ENCODE measurements at regions not wholly inside any gene's neighbourhood (a gene's known extent, or its start where the extent isn't known, plus 50 kb on each side); places are given as distances from the start of the nearest gene placed in this dataset.

- H2BK120ac ChIP-seq (ENCODE audit: low read depth, low read length) = no peak overlapping the region
- no peaks in the 10 kb centered on the region for H3K27me3 ChIP-seq (ENCODE audit: control insufficient read depth in 3 of 3, insufficient read depth in 3 of 3, low read depth in 1 of 3, low read length in 3 of 3)
- no peak overlapping the region for H2BK15ac ChIP-seq (ENCODE audit: low read length)
- H3K4me3 ChIP-seq (ENCODE audit: low read length in 2 of 2) = no peak overlapping the region
- no peak overlapping the region for H2BK12ac ChIP-seq (ENCODE audit: low read length)
- H2AK5ac ChIP-seq (ENCODE audit: low read depth, low read length) = no peak overlapping the region
- no peak overlapping the region for H3K27ac ChIP-seq (replicated peaks; ENCODE audit: low read length)
- no peaks in the 10 kb centered on the region for H3K9me3 ChIP-seq (replicated peaks in 1 of 2; ENCODE audit: control insufficient read depth in 2 of 2, insufficient read depth in 1 of 2, low read depth in 1 of 2, low read length in 2 of 2)
- WGBS, 2 donors (ENCODE audit: extremely low coverage in 2 of 2, insufficient read length in 2 of 2, insufficient replicate concordance in 1 of 2) = no CpG with 5 or more reads among the region's 7 CpGs
- no peaks in the 10 kb centered on the region for H3K79me1 ChIP-seq (ENCODE audit: low read depth, low read length)
- H3K18ac ChIP-seq (ENCODE audit: low read length) = no peak overlapping the region
- no peak overlapping the region for H3K23ac ChIP-seq (ENCODE audit: low read depth, low read length, poor library complexity)
- no peak overlapping the region for H3K4ac ChIP-seq (ENCODE audit: low read length)
- no peaks in the 10 kb centered on the region for H3K36me3 ChIP-seq (replicated peaks in 1 of 2; ENCODE audit: control insufficient read depth in 2 of 2, insufficient read depth in 2 of 2, low read length in 2 of 2)
- no peak overlapping the region for H4K8ac ChIP-seq (ENCODE audit: low read depth, low read length)
- no peak for DNase-seq (ENCODE audit: low spot score)
- H4K91ac ChIP-seq (ENCODE audit: low read depth, low read length, poor library complexity) = no peak overlapping the region
- no peak overlapping the region for H3K9ac ChIP-seq (ENCODE audit: low read depth, low read length, poor library complexity)
- no peaks in the 10 kb centered on the region for H3K4me1 ChIP-seq (ENCODE audit: control insufficient read depth in 2 of 2, insufficient read depth in 1 of 2, low read depth in 1 of 2, low read length in 2 of 2)
- H3K14ac ChIP-seq (ENCODE audit: low read length) = no peak overlapping the region
- no peak overlapping the region for H2AFZ ChIP-seq (ENCODE audit: low read length)
- H2BK5ac ChIP-seq (ENCODE audit: low read length) = no peak overlapping the region
- no peak overlapping the region for H3K4me2 ChIP-seq (ENCODE audit: insufficient read depth, low read length, poor library complexity, severe bottlenecking)
These were observed 69.7 kb upstream of the LY86 start for GRCh38 chr6:6518631-6519427.

- H3K9me3 ChIP-seq (replicated peaks in 1 of 2; ENCODE audit: control insufficient read depth in 2 of 2, insufficient read depth in 1 of 2, low read depth in 1 of 2, low read length in 2 of 2) = no peaks in the 10 kb centered on the region
These were observed 66.5 kb upstream of the LY86 start for GRCh38 chr6:6521961-6522482.

GRCh38 chr6:6522709-6523108 is 65.8 kb upstream of the LY86 start:
- Histone ChIP-seq H2AK5ac (ENCODE audit: low read depth, low read length) (no peak overlapping the region), H3K4ac (ENCODE audit: low read length) (no peak overlapping the region)

More at GRCh38 chr6:6521961-6522482, 66.5 kb upstream of the LY86 start:
- no peak overlapping the region for H3K9ac ChIP-seq (ENCODE audit: low read depth, low read length, poor library complexity)
- H3K36me3 ChIP-seq (replicated peaks in 1 of 2; ENCODE audit: control insufficient read depth in 2 of 2, insufficient read depth in 2 of 2, low read length in 2 of 2) = no peaks in the 10 kb centered on the region
- no peak overlapping the region for H4K8ac ChIP-seq (ENCODE audit: low read depth, low read length)
- peak overlapping the region; percentile 40 for H3K14ac ChIP-seq (ENCODE audit: low read length)
- no peak overlapping the region for H2AK5ac ChIP-seq (ENCODE audit: low read depth, low read length)
- DNase-seq (ENCODE audit: low spot score) = no peak
- no peak overlapping the region for H2BK5ac ChIP-seq (ENCODE audit: low read length)
- WGBS, 2 donors (ENCODE audit: extremely low coverage in 2 of 2, insufficient read length in 2 of 2, insufficient replicate concordance in 1 of 2) = 100% methylated on average over 5 of the region's 8 CpGs; no CpG with 5 or more reads in 1 of the 2 donors
- no peak overlapping the region for H3K23ac ChIP-seq (ENCODE audit: low read depth, low read length, poor library complexity)
- H3K4me3 ChIP-seq (ENCODE audit: low read length in 2 of 2) = no peak overlapping the region
- no peak overlapping the region for H3K4me2 ChIP-seq (ENCODE audit: insufficient read depth, low read length, poor library complexity, severe bottlenecking)
- H2BK12ac ChIP-seq (ENCODE audit: low read length) = no peak overlapping the region
- H3K27me3 ChIP-seq (ENCODE audit: control insufficient read depth in 3 of 3, insufficient read depth in 3 of 3, low read depth in 1 of 3, low read length in 3 of 3) = peaks cover 0 to 7% (median 0%) of the 10 kb centered on the region in 3 experiments
- H3K18ac ChIP-seq (ENCODE audit: low read length) = no peak overlapping the region
- no peak overlapping the region for H2BK120ac ChIP-seq (ENCODE audit: low read depth, low read length)
- H2AFZ ChIP-seq (ENCODE audit: low read length) = no peak overlapping the region
- no peaks in the 10 kb centered on the region for H3K4me1 ChIP-seq (ENCODE audit: control insufficient read depth in 2 of 2, insufficient read depth in 1 of 2, low read depth in 1 of 2, low read length in 2 of 2)
- H4K91ac ChIP-seq (ENCODE audit: low read depth, low read length, poor library complexity) = no peak overlapping the region
- no peak overlapping the region for H2BK15ac ChIP-seq (ENCODE audit: low read length)
- H3K4ac ChIP-seq (ENCODE audit: low read length) = no peak overlapping the region
- no peak overlapping the region for H3K27ac ChIP-seq (replicated peaks; ENCODE audit: low read length)
- no peaks in the 10 kb centered on the region for H3K79me1 ChIP-seq (ENCODE audit: low read depth, low read length)

GRCh38 chr6:6524951-6525350 is 63.6 kb upstream of the LY86 start:
- Histone ChIP-seq H2BK120ac (ENCODE audit: low read depth, low read length) (peak overlapping the region; percentile 32), H3K4ac (ENCODE audit: low read length) (no peak overlapping the region), H2AK5ac (ENCODE audit: low read depth, low read length) (no peak overlapping the region), H3K4me2 (ENCODE audit: insufficient read depth, low read length, poor library complexity, severe bottlenecking) (no peak overlapping the region), H2BK5ac (ENCODE audit: low read length) (no peak overlapping the region), H3K4me1 (ENCODE audit: control insufficient read depth in 2 of 2, insufficient read depth in 1 of 2, low read depth in 1 of 2, low read length in 2 of 2) (no peaks in the 10 kb centered on the region), H3K4me3 (ENCODE audit: low read length in 2 of 2) (no peak overlapping the region), H4K91ac (ENCODE audit: low read depth, low read length, poor library complexity) (no peak overlapping the region), H3K36me3 (replicated peaks in 1 of 2; ENCODE audit: control insufficient read depth in 2 of 2, insufficient read depth in 2 of 2, low read length in 2 of 2) (no peaks in the 10 kb centered on the region), H2BK15ac (ENCODE audit: low read length) (no peak overlapping the region), H3K9ac (ENCODE audit: low read depth, low read length, poor library complexity) (peak overlapping the region; percentile 45), H3K27ac (replicated peaks; ENCODE audit: low read length) (no peak overlapping the region), H3K23ac (ENCODE audit: low read depth, low read length, poor library complexity) (no peak overlapping the region), H3K9me3 (replicated peaks in 1 of 2; ENCODE audit: control insufficient read depth in 2 of 2, insufficient read depth in 1 of 2, low read depth in 1 of 2, low read length in 2 of 2) (no peaks in the 10 kb centered on the region), H4K8ac (ENCODE audit: low read depth, low read length) (no peak overlapping the region), H2AFZ (ENCODE audit: low read length) (no peak overlapping the region), H3K18ac (ENCODE audit: low read length) (no peak overlapping the region), H3K79me1 (ENCODE audit: low read depth, low read length) (no peaks in the 10 kb centered on the region), H3K27me3 (ENCODE audit: control insufficient read depth in 3 of 3, insufficient read depth in 3 of 3, low read depth in 1 of 3, low read length in 3 of 3) (peaks cover 0 to 7% (median 0%) of the 10 kb centered on the region in 3 experiments), H3K14ac (ENCODE audit: low read length) (no peak overlapping the region), H2BK12ac (ENCODE audit: low read length) (no peak overlapping the region)
- WGBS, 2 donors (ENCODE audit: extremely low coverage in 2 of 2, insufficient read length in 2 of 2, insufficient replicate concordance in 1 of 2) = no CpG with 5 or more reads among the region's 3 CpGs
- no peak for DNase-seq (ENCODE audit: low spot score)

More at GRCh38 chr6:6522709-6523108, 65.8 kb upstream of the LY86 start:
- Histone ChIP-seq H3K36me3 (replicated peaks in 1 of 2; ENCODE audit: control insufficient read depth in 2 of 2, insufficient read depth in 2 of 2, low read length in 2 of 2) (no peaks in the 10 kb centered on the region), H3K27ac (replicated peaks; ENCODE audit: low read length) (no peak overlapping the region), H4K8ac (ENCODE audit: low read depth, low read length) (no peak overlapping the region), H3K14ac (ENCODE audit: low read length) (no peak overlapping the region), H4K91ac (ENCODE audit: low read depth, low read length, poor library complexity) (no peak overlapping the region), H3K4me3 (ENCODE audit: low read length in 2 of 2) (no peak overlapping the region), H2BK12ac (ENCODE audit: low read length) (no peak overlapping the region), H3K23ac (ENCODE audit: low read depth, low read length, poor library complexity) (no peak overlapping the region), H2BK5ac (ENCODE audit: low read length) (no peak overlapping the region), H3K9me3 (replicated peaks in 1 of 2; ENCODE audit: control insufficient read depth in 2 of 2, insufficient read depth in 1 of 2, low read depth in 1 of 2, low read length in 2 of 2) (no peaks in the 10 kb centered on the region), H3K79me1 (ENCODE audit: low read depth, low read length) (no peaks in the 10 kb centered on the region), H3K18ac (ENCODE audit: low read length) (no peak overlapping the region), H3K4me1 (ENCODE audit: control insufficient read depth in 2 of 2, insufficient read depth in 1 of 2, low read depth in 1 of 2, low read length in 2 of 2) (no peaks in the 10 kb centered on the region), H3K4me2 (ENCODE audit: insufficient read depth, low read length, poor library complexity, severe bottlenecking) (no peak overlapping the region), H2BK120ac (ENCODE audit: low read depth, low read length) (no peak overlapping the region), H2BK15ac (ENCODE audit: low read length) (no peak overlapping the region), H3K9ac (ENCODE audit: low read depth, low read length, poor library complexity) (no peak overlapping the region), H3K27me3 (ENCODE audit: control insufficient read depth in 3 of 3, insufficient read depth in 3 of 3, low read depth in 1 of 3, low read length in 3 of 3) (peaks cover 0 to 7% (median 0%) of the 10 kb centered on the region in 3 experiments), H2AFZ (ENCODE audit: low read length) (no peak overlapping the region)
- DNase-seq (ENCODE audit: low spot score) = no peak
- WGBS, 2 donors (ENCODE audit: extremely low coverage in 2 of 2, insufficient read length in 2 of 2, insufficient replicate concordance in 1 of 2) = no CpG with 5 or more reads among the region's 5 CpGs

Measured in neuronal stem cell (in vitro differentiated cells).